ENCODE measurements at regions not wholly inside any gene's neighbourhood (a gene's known extent, or its start where the extent isn't known, plus 50 kb on each side); places are given as distances from the start of the nearest gene placed in this dataset.

GRCh38 chr14:104442107-104442551 is 137.4 kb upstream of the C14orf180 start:
- POLR2A ChIA-PET = no interaction called here
- intact Hi-C loops (cut with micrococcal nuclease) = no loop called here
- Histone ChIP-seq H3K9ac (ENCODE audit: low read length) (no peak overlapping the region), H3K9me2 (ENCODE audit: insufficient read depth) (no peaks in the 10 kb centered on the region), H3K9me3 (ENCODE audit: control insufficient read depth in 1 of 2, insufficient read depth in 1 of 2, low read depth in 1 of 2, low read length in 2 of 2) (no peaks in the 10 kb centered on the region), H2AFZ (ENCODE audit: low read depth, low read length, poor library complexity, severe bottlenecking) (no peak overlapping the region), H3K4me2 (ENCODE audit: low read length) (no peak overlapping the region), H3K27ac (ENCODE audit: low read depth, low read length) (no peak overlapping the region), H4K20me1 (ENCODE audit: insufficient read depth) (no peaks in the 10 kb centered on the region), H3K27me3 (ENCODE audit: insufficient read depth, low read length) (no peaks in the 10 kb centered on the region), H3K4me1 (ENCODE audit: control insufficient read depth in 1 of 2, insufficient read depth in 2 of 2, low read length in 2 of 2) (peaks cover 4 to 5% of the 10 kb centered on the region in 2 experiments; a peak in 3 of 4 replicates), H3K79me2 (ENCODE audit: insufficient read depth, low read length) (no peaks in the 10 kb centered on the region), H3K36me3 (ENCODE audit: control insufficient read depth in 1 of 2, insufficient read depth in 2 of 2, low read length in 2 of 2) (no peaks in the 10 kb centered on the region), H3K4me3 (replicated peaks in 1 of 2; ENCODE audit: low read depth in 1 of 2, low read length in 2 of 2) (no peak overlapping the region)
- DNase-seq (ENCODE audit: low read depth, low spot score) = no peak
- TF ChIP-seq, protein P1, sequence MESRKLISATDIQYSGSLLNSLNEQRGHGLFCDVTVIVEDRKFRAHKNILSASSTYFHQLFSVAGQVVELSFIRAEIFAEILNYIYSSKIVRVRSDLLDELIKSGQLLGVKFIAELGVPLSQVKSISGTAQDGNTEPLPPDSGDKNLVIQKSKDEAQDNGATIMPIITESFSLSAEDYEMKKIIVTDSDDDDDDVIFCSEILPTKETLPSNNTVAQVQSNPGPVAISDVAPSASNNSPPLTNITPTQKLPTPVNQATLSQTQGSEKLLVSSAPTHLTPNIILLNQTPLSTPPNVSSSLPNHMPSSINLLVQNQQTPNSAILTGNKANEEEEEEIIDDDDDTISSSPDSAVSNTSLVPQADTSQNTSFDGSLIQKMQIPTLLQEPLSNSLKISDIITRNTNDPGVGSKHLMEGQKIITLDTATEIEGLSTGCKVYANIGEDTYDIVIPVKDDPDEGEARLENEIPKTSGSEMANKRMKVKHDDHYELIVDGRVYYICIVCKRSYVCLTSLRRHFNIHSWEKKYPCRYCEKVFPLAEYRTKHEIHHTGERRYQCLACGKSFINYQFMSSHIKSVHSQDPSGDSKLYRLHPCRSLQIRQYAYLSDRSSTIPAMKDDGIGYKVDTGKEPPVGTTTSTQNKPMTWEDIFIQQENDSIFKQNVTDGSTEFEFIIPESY (IDR thresholded peaks at IDR 0.05; ENCODE audit: extremely low read depth, insufficient replicate concordance, low read length) = no peak
- RAD21 ChIA-PET (ENCODE audit: low non-redundant PET in 1 of 2, low total read pairs in 2 of 2, uncharacterized antibody in 2 of 2, unreplicated experiment in 2 of 2) = no interaction called here
- CTCF ChIA-PET = no interaction called here
- BruUV-seq (replicated peaks) = no TSS peak
- ATAC-seq = no peak

- Histone ChIP-seq H3K9me3 (ENCODE audit: control insufficient read depth in 1 of 2, insufficient read depth in 1 of 2, low read depth in 1 of 2, low read length in 2 of 2) (no peaks in the 10 kb centered on the region), H3K4me3 (replicated peaks in 1 of 2; ENCODE audit: low read depth in 1 of 2, low read length in 2 of 2) (no peak overlapping the region), H3K4me1 (ENCODE audit: control insufficient read depth in 1 of 2, insufficient read depth in 2 of 2, low read length in 2 of 2) (no peaks in the 10 kb centered on the region), H4K20me1 (ENCODE audit: insufficient read depth) (no peaks in the 10 kb centered on the region), H3K27ac (ENCODE audit: low read depth, low read length) (no peak overlapping the region), H3K9me2 (ENCODE audit: insufficient read depth) (no peaks in the 10 kb centered on the region), H2AFZ (ENCODE audit: low read depth, low read length, poor library complexity, severe bottlenecking) (no peak overlapping the region), H3K4me2 (ENCODE audit: low read length) (no peak overlapping the region), H3K9ac (ENCODE audit: low read length) (no peak overlapping the region), H3K27me3 (ENCODE audit: insufficient read depth, low read length) (peaks cover 2% of the 10 kb centered on the region; the same call in 1 of the 2 replicates), H3K79me2 (ENCODE audit: insufficient read depth, low read length) (no peaks in the 10 kb centered on the region), H3K36me3 (ENCODE audit: control insufficient read depth in 1 of 2, insufficient read depth in 2 of 2, low read length in 2 of 2) (no peaks in the 10 kb centered on the region)
- ATAC-seq (no peak), DNase-seq (ENCODE audit: low read depth, low spot score) (no peak)
- POLR2A ChIA-PET = no interaction called here
- no TSS peak for BruUV-seq (replicated peaks)
- RAD21 ChIA-PET (ENCODE audit: low non-redundant PET in 1 of 2, low total read pairs in 2 of 2, uncharacterized antibody in 2 of 2, unreplicated experiment in 2 of 2) = no interaction called here
- CTCF ChIA-PET = no interaction called here
- intact Hi-C loops (cut with micrococcal nuclease) = no loop called here
- TF ChIP-seq EZH2 (IDR thresholded peaks at IDR 0.05) (no peak), SP1 (IDR thresholded peaks at IDR 0.05; ENCODE audit: low read depth) (no peak), EZH2phosphoT487 (IDR thresholded peaks at IDR 0.05; ENCODE audit: borderline replicate concordance) (no peak), MAX (IDR thresholded peaks at IDR 0.05) (no peak), SIN3A (IDR thresholded peaks at IDR 0.05; ENCODE audit: low read depth) (no peak), RAD21 (IDR thresholded peaks at IDR 0.05; ENCODE audit: low read depth) (no peak), ELF1 (IDR thresholded peaks at IDR 0.05; ENCODE audit: borderline replicate concordance, low read depth) (no peak), CTCF (IDR thresholded peaks at IDR 0.05 in 2 of 3, conservative IDR thresholded peaks at IDR 0.05 in 1 of 3; ENCODE audit: borderline replicate concordance in 1 of 3, insufficient read depth in 1 of 3, low read depth in 2 of 3, low read length in 2 of 3) (no peak), CEBPB (IDR thresholded peaks at IDR 0.05; ENCODE audit: low read depth) (no peak)
- TF ChIP-seq, protein P2, sequence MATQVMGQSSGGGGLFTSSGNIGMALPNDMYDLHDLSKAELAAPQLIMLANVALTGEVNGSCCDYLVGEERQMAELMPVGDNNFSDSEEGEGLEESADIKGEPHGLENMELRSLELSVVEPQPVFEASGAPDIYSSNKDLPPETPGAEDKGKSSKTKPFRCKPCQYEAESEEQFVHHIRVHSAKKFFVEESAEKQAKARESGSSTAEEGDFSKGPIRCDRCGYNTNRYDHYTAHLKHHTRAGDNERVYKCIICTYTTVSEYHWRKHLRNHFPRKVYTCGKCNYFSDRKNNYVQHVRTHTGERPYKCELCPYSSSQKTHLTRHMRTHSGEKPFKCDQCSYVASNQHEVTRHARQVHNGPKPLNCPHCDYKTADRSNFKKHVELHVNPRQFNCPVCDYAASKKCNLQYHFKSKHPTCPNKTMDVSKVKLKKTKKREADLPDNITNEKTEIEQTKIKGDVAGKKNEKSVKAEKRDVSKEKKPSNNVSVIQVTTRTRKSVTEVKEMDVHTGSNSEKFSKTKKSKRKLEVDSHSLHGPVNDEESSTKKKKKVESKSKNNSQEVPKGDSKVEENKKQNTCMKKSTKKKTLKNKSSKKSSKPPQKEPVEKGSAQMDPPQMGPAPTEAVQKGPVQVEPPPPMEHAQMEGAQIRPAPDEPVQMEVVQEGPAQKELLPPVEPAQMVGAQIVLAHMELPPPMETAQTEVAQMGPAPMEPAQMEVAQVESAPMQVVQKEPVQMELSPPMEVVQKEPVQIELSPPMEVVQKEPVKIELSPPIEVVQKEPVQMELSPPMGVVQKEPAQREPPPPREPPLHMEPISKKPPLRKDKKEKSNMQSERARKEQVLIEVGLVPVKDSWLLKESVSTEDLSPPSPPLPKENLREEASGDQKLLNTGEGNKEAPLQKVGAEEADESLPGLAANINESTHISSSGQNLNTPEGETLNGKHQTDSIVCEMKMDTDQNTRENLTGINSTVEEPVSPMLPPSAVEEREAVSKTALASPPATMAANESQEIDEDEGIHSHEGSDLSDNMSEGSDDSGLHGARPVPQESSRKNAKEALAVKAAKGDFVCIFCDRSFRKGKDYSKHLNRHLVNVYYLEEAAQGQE (IDR thresholded peaks at IDR 0.05; ENCODE audit: low read depth) = no peak
Observed at GRCh38 chr14:104442631-104443390, 136.8 kb upstream of the C14orf180 start.
